ENCODE measurements at regions not wholly inside any gene's neighbourhood (a gene's known extent, or its start where the extent isn't known, plus 50 kb on each side); places are given as distances from the start of the nearest gene placed in this dataset.

GRCh38 chr1:187763465-187763864 lies 934.7 kb downstream of the PLA2G4A start:
- TF ChIP-seq EZH2phosphoT487 (IDR thresholded peaks at IDR 0.05; ENCODE audit: insufficient read depth, low read depth) (no peak), EZH2 (IDR thresholded peaks at IDR 0.05; ENCODE audit: insufficient read depth, poor library complexity, severe bottlenecking) (no peak)
